ENCODE measurements at regions not wholly inside any gene's neighbourhood (a gene's known extent, or its start where the extent isn't known, plus 50 kb on each side); places are given as distances from the start of the nearest gene placed in this dataset.

DNA sequence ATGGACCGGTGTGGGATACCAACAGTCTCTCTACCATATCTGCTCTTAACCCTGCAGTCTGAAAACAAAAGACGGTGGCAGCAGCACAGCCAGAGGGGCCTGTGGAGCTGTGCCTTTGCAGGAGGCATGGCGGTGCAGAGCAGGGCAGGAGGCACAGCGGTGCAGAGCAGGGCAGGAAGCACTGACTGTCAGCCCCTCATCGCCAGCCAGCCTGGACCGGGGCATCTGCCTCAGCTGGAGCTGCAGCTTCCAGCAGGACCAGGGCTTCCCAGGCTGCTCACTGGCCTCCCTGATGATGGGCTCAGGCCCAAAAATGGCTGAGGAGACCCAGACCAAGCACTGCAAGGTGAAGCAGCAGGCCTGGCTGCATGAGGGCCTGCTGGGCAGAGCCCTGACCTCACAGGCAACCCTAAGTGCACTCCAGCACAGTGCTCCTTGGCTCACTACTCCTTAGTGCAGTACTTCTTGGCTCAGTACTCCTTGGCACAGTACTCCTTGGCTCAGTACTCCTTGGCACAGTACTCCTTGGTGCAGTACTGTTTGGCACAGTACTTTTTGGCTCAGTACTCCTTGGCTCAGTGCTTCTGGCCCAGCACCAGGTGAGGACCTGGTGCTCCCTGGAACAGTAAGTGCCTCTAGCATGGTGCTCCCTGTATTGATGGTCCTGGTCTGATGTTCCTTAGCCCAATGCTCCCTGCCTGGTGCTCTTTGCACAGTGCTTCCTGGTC is 78.0 kb downstream of the DHCR7 start:
- Histone ChIP-seq H3K9me3 (ENCODE audit: low read length) (peaks cover 6% of the 10 kb centered on the region), H3K4me2 (ENCODE audit: low read length) (no peak overlapping the region), H3K27ac (ENCODE audit: low read depth, low read length, poor library complexity, severe bottlenecking) (no peak overlapping the region), H4K20me1 (ENCODE audit: insufficient read depth, low read length) (no peaks in the 10 kb centered on the region), H3K4me1 (ENCODE audit: insufficient read depth, low read length, poor library complexity, severe bottlenecking) (peaks cover 63% of the 10 kb centered on the region), H3K9me2 (ENCODE audit: insufficient read depth, low read length) (no peaks in the 10 kb centered on the region), H2AFZ (ENCODE audit: low read length) (no peak overlapping the region), H3K4me3 (ENCODE audit: low read depth, low read length, poor library complexity, severe bottlenecking) (no peak overlapping the region), H3K79me2 (ENCODE audit: insufficient read depth, low read depth, low read length) (no peaks in the 10 kb centered on the region), H3K36me3 (ENCODE audit: insufficient read depth, low read length) (peaks cover under 1% of the 10 kb centered on the region; the same call in 1 of the 2 replicates)
- DNase-seq (ENCODE audit: low spot score), result no peak
- ChIA-PET CTCF (ENCODE audit: unreplicated experiment) (interaction anchor here (0.6 to 3.7 kb wide), 2 partner anchors 33 to 50 kb away, joined by 3 to 43 read pairs; no protein-coding TSS in a partner anchor), POLR2A (interaction anchor here (0.7 to 4.4 kb wide), 3 partner anchors 17 to 49 kb away, joined by 3 to 36 read pairs (median 3); no protein-coding TSS in a partner anchor)
- no TSS peak for BruUV-seq (replicated peaks)
- TF ChIP-seq EZH2phosphoT487 (IDR thresholded peaks at IDR 0.05; ENCODE audit: borderline replicate concordance, low read depth, low read length), result no peak
- intact Hi-C loops (cut with micrococcal nuclease; ENCODE audit: unreplicated experiment), result loop anchor here (5.0 kb wide), 1 partner anchor 168 kb away; no protein-coding TSS in a partner anchor

DNA sequence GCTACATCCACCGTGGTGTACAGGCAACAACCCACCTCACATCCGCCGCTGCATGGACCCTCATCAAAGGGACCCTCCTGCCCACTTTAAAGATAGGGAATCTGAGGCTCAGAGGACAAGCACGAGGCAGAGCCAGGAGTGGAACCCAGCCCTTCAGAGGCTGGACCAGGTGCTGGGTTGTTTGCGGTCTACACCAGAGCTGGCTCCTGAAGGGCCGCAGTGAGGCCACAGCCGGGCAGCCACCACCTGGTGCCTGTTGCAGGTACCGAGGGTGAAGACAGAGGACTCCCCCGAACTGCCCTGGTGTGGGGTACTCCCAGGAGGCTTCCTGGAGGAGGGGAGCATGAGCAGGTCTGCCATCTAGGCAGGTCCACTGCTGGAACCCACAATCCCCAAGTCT is 78.8 kb downstream of the DHCR7 start:
- Histone ChIP-seq H3K79me2 (ENCODE audit: insufficient read depth, low read depth, low read length) (no peaks in the 10 kb centered on the region), H3K9me3 (ENCODE audit: low read length) (no peaks in the 10 kb centered on the region), H4K20me1 (ENCODE audit: insufficient read depth, low read length) (no peaks in the 10 kb centered on the region), H3K9me2 (ENCODE audit: insufficient read depth, low read length) (no peaks in the 10 kb centered on the region), H2AFZ (ENCODE audit: low read length) (no peak overlapping the region), H3K36me3 (ENCODE audit: insufficient read depth, low read length) (no peaks in the 10 kb centered on the region), H3K27ac (ENCODE audit: low read depth, low read length, poor library complexity, severe bottlenecking) (no peak overlapping the region), H3K4me2 (ENCODE audit: low read length) (no peak overlapping the region), H3K4me3 (ENCODE audit: low read depth, low read length, poor library complexity, severe bottlenecking) (no peak overlapping the region), H3K4me1 (ENCODE audit: insufficient read depth, low read length, poor library complexity, severe bottlenecking) (peaks cover 55% of the 10 kb centered on the region)
- intact Hi-C loops (cut with micrococcal nuclease; ENCODE audit: unreplicated experiment), result no loop called here
- POLR2A ChIA-PET, result no interaction called here
- BruUV-seq (replicated peaks), result no TSS peak
- CTCF ChIA-PET (ENCODE audit: unreplicated experiment), result no interaction called here
- no peak for DNase-seq (ENCODE audit: low spot score)
- TF ChIP-seq EZH2phosphoT487 (IDR thresholded peaks at IDR 0.05; ENCODE audit: borderline replicate concordance, low read depth, low read length), result no peak
- TF ChIP-seq, protein P1, sequence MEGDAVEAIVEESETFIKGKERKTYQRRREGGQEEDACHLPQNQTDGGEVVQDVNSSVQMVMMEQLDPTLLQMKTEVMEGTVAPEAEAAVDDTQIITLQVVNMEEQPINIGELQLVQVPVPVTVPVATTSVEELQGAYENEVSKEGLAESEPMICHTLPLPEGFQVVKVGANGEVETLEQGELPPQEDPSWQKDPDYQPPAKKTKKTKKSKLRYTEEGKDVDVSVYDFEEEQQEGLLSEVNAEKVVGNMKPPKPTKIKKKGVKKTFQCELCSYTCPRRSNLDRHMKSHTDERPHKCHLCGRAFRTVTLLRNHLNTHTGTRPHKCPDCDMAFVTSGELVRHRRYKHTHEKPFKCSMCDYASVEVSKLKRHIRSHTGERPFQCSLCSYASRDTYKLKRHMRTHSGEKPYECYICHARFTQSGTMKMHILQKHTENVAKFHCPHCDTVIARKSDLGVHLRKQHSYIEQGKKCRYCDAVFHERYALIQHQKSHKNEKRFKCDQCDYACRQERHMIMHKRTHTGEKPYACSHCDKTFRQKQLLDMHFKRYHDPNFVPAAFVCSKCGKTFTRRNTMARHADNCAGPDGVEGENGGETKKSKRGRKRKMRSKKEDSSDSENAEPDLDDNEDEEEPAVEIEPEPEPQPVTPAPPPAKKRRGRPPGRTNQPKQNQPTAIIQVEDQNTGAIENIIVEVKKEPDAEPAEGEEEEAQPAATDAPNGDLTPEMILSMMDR (conservative IDR thresholded peaks at IDR 0.05; ENCODE audit: low read length), result no peak

DNA sequence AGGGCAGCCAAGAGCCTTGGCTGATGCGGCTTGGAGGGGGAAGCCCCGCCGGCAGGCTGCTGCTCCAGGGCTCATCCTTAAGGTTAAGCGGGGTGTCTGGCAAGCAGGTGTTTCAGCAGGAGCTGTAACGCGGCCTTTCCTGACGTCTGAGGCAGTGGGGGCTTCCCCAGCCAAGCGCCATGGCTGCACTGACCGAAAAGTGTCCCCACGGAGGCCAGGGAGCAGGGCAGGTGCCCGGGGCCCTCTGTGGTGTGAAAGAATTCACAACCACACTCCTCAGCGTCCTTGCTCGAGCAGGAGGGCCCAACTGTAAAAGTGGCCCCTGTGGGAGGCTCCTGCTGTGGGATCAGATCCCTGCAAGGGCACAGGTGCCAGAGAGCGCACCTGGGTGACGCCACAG is 79.2 kb downstream of the DHCR7 start:
- Histone ChIP-seq H3K9me2 (ENCODE audit: insufficient read depth, low read length) (no peaks in the 10 kb centered on the region), H3K9me3 (ENCODE audit: low read length) (no peaks in the 10 kb centered on the region), H2AFZ (ENCODE audit: low read length) (no peak overlapping the region), H3K4me2 (ENCODE audit: low read length) (no peak overlapping the region), H3K4me1 (ENCODE audit: insufficient read depth, low read length, poor library complexity, severe bottlenecking) (peaks cover 51% of the 10 kb centered on the region), H3K36me3 (ENCODE audit: insufficient read depth, low read length) (no peaks in the 10 kb centered on the region), H3K79me2 (ENCODE audit: insufficient read depth, low read depth, low read length) (no peaks in the 10 kb centered on the region), H3K27ac (ENCODE audit: low read depth, low read length, poor library complexity, severe bottlenecking) (no peak overlapping the region), H3K4me3 (ENCODE audit: low read depth, low read length, poor library complexity, severe bottlenecking) (no peak overlapping the region), H4K20me1 (ENCODE audit: insufficient read depth, low read length) (no peaks in the 10 kb centered on the region)
- CTCF ChIA-PET (ENCODE audit: unreplicated experiment), result interaction anchor here (1.3 kb wide), 1 partner anchor 50 kb away, joined by 4 read pairs; no protein-coding TSS in a partner anchor
- no peak for DNase-seq (ENCODE audit: low spot score)
- intact Hi-C loops (cut with micrococcal nuclease; ENCODE audit: unreplicated experiment), result no loop called here
- TF ChIP-seq EZH2phosphoT487 (IDR thresholded peaks at IDR 0.05; ENCODE audit: borderline replicate concordance, low read depth, low read length), result no peak
- TF ChIP-seq, protein P1 (conservative IDR thresholded peaks at IDR 0.05; ENCODE audit: low read length), result no peak
- BruUV-seq (replicated peaks), result no TSS peak
- POLR2A ChIA-PET, result no interaction called here
